ENCODE measurements at regions not wholly inside any gene's neighbourhood (a gene's known extent, or its start where the extent isn't known, plus 50 kb on each side); places are given as distances from the start of the nearest gene placed in this dataset.
A peak's percentile ranks its signal among the peaks of the same experiment; 100 is the strongest.
"Not testable (repeated sequence)": the region's sequence is repeated elsewhere in the genome, so short reads cannot be mapped to it uniquely, and the experiment has no call there.

GRCh38 chr7:133132906-133133305, 51.0 kb upstream of the CHCHD3 start:
- no peak for DNase-seq (ENCODE audit: low read depth)

DNA sequence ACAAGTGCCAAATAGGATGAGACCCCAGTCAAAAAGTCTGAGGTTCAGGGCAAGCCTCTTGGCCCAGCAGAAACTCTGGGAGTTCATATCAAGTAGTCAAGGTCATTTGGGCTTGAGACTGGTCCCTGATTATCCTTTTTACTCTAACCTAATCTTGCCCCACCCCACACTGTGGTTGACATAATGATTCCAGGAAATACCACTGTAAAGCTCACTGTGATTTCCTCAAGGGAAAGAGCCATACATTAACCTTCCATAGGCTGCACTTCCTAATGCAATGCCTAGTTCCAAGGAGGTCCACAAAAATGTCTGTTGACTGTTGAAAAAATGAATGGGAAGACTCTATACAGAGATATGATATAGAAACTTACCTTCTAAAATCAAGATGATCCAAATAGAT, 52.9 kb upstream of the CHCHD3 start:
- DNase-seq (ENCODE audit: low read depth), result no peak

- peak; percentile 4 for DNase-seq (ENCODE audit: low read depth)
Measured at GRCh38 chr7:133135451-133135850, 53.6 kb upstream of the CHCHD3 start.

DNA sequence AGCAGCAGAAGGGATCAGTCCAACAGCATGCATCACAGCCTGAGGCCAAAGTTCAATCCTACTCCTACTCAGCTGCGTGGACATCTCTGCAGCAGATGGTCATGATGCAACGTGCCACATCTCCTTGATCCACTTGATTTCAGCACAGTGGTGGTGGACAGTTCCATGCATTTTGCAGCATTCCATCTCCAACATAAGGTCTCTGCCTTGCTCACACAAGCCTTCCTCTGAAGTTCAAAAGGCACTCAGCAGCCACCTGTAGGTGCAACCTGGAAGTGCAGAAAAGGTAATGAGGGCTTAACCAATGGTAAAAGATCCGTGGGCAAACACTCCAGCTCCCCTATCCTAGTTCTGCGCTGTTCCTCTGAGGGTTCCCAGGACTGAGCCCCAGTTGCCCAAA, 57.5 kb upstream of the CHCHD3 start:
- DNase-seq (ENCODE audit: low read depth), result peak; percentile 11

DNA sequence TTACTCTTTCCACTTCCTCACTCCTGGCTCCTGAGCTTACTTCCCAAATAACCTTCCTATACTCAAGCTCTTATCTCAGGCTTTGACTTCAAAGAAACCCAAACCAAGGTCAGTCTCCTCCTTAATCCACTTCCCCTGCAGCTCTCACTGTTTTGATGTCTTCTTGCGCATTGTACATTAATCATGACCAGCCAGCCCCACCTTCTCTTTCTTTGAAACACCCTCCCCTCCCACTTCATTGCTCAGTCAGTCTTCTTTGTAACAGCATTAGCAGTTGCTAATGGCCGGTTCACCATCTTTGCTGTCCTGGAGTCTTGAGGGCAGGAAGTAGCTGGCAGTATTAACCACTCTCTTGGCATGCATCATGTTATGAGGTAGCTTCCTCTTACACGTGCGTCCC, 57.9 kb upstream of the CHCHD3 start:
- DNase-seq (ENCODE audit: low read depth), result no peak

GRCh38 chr7:133140994-133141595, 59.2 kb upstream of the CHCHD3 start:
- DNase-seq (ENCODE audit: low read depth), result no peak

GRCh38 chr7:133150760-133151159, 68.9 kb upstream of the CHCHD3 start:
- no peak for DNase-seq (ENCODE audit: low read depth)

- no peak for DNase-seq (ENCODE audit: low read depth)
Measured at GRCh38 chr7:133152875-133153274, 71.0 kb upstream of the CHCHD3 start.

DNA sequence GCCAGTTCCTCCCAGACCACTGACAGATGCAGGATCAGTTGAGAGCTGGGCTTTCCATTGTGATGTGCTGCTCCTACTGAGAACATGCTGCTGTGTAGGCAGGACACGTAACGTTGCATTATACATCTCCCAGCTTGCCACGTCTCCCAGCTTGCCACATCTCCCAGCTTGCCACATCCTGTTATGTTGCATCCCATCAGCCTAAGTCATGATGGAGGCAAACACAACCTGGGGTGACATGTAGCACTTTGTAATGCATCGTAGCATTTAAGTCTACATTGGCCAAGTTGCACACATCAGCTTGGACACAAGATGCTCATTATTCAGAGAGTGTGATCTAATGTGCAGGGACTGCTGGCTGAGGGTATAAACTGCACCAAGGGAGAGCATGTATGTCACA, 73.3 kb upstream of the CHCHD3 start:
- DNase-seq (ENCODE audit: low read depth), result no peak

DNA sequence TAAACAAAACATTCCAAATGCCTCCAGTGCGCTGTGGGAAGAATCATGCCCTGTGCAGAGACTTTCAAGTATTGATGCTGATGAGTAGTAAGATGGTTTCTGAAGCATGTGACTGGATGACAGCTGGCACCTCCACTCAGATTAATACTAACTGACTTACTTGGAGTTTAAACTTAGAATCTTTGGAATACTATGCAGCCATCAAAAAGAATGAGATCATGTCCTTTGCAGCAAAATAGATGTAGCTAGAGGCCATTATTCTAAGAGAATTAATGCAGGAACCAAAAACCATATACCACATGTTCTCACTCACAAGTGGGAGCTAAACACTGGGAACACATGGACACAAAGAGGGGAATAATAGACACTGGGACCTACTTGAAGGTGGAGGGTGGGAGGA, 73.8 kb upstream of the CHCHD3 start:
- DNase-seq (ENCODE audit: low read depth), result no peak

GRCh38 chr7:133157045-133157444, 75.2 kb upstream of the CHCHD3 start:
- no peak for DNase-seq (ENCODE audit: low read depth)

DNA sequence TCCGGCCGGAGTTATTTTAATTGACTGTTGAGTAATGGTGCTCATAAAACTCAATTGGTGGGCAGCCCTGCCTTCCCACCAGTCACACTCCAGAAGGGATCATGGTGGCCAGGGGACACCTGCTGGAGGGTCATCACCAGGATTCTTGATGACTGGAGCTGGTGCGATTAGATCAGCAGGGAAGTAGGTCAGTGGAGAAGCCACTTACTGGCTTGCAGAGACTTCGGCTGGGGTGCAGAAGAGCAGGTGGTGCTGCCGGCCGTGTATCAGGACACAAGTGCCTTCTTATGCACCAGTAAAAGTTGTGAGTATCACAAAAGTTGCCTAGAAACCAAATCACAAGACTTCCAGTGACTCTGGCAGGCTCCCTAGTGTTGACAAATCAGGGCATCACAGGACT, 82.6 kb upstream of the CHCHD3 start:
- no peak for DNase-seq (ENCODE audit: low read depth)

DNA sequence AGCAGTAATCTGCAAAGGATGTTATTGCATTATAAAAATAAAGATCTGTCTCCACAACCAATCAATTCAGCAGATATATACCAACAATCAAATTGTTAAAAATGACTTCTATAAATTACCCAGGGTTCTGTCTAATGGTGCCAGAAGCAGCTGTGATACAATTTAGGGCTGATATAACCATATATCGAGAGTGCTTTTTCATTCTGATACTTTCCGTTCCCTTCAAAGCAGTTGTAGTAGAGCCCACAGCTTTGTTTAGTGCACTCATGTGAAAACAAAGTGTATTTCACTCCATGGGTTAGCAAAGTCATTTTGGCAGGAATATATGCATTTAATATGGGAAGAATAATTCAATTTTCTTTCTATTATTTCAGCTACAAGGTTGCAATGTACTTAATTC, 83.1 kb upstream of the CHCHD3 start:
- DNase-seq (ENCODE audit: low read depth), result no peak

DNA sequence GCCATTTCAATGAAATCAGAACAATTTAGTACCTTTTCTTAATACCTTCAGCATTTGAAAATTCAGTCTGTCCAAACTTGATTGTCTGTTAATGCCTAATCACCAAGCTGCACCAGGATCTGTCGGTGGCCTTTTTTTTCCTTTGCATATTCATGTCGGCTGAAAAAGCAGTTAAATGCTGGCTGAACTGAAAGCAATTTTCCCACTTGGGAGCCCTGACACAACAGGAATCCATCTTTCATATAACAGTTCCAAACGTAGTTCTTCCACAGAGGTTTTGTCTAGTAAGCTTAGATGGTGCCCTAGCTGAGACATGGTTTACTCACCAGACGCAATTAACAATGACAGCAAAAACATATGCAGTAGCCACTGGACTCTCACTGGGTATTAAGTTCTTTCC, 83.6 kb upstream of the CHCHD3 start:
- DNase-seq (ENCODE audit: low read depth), result no peak

GRCh38 chr7:133167300-133167699, 85.4 kb upstream of the CHCHD3 start:
- no peak for DNase-seq (ENCODE audit: low read depth)

- DNase-seq (ENCODE audit: low read depth), result not testable (repeated sequence)
Measured at GRCh38 chr7:133169167-133169822, 83.6 kb upstream of the EXOC4 start.

- not testable (repeated sequence) for DNase-seq (ENCODE audit: low read depth)
Measured at GRCh38 chr7:133177476-133177875, 75.4 kb upstream of the EXOC4 start.

GRCh38 chr7:133180717-133181116, 72.2 kb upstream of the EXOC4 start:
- no peak for DNase-seq (ENCODE audit: low read depth)

GRCh38 chr7:133183042-133183794, 69.7 kb upstream of the EXOC4 start:
- DNase-seq (ENCODE audit: low read depth), result no peak

- no peak for DNase-seq (ENCODE audit: low read depth)
Measured at GRCh38 chr7:133183969-133184368, 68.9 kb upstream of the EXOC4 start.

GRCh38 chr7:133185512-133185911, 67.4 kb upstream of the EXOC4 start:
- DNase-seq (ENCODE audit: low read depth), result no peak

DNA sequence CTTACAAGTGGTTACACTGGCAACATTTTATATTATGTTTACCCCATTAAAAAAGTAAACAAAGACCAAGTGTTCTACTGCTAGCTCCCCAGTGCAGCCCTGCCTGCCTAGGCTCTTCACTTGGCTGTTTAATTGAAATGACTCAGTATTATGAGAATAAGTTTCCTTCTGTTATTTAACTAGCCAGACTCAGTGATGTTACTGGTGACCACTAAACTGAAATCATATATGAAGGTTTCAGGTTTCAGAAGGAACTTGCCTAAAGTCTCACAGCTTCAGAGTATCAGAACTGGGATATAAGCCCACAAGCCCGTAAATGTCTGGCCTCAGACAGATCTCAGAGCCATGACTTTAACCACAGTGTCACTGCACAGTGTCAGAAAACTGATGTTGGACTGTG, 66.8 kb upstream of the EXOC4 start:
- DNase-seq (ENCODE audit: low read depth), result no peak

- no peak for DNase-seq (ENCODE audit: low read depth)
Measured at GRCh38 chr7:133190172-133190528, 62.7 kb upstream of the EXOC4 start.

DNA sequence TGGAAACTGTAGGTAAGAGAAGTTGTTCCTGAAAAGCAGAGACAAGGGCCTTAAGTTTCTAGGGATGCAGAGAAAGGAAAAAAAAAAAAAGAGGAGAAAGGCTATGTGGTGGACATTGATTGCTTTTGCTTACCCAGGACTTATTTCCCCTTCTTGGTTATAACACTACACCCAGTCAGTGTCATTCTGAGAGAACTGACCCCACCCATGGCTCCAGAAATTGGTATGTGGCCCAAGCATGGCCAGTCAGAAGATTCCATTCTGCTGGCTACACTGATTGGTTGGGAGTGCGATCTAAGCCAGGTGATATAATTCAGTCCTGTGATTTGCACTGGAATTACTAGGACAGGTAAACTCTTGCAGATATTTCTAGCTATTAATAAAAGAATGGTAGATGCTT, 62.2 kb upstream of the EXOC4 start:
- DNase-seq (ENCODE audit: low read depth), result no peak
